SK-N-SH treated with all-trans-retinoic acid at 6 μM for 48 hours (cell line): ENCODE measurements at regions not wholly inside any gene's neighbourhood (a gene's known extent, or its start where the extent isn't known, plus 50 kb on each side); places are given as distances from the start of the nearest gene placed in this dataset.

ENCODE experiments used
- GLIS3 ChIP-seq: fragments of 250-450 bp; sonication (Bioruptor Pico); IDR thresholded peaks from 2 replicates; pipeline ENCODE4 v1.5.0; 2020; ENCODE audit warnings: mild to moderate bottlenecking, moderate library complexity
- PATZ1 ChIP-seq: fragments of 250-450 bp; sonication (Bioruptor Pico); IDR thresholded peaks from 2 replicates; pipeline ENCODE4 v1.8.0; 2020; ENCODE audit warnings: mild to moderate bottlenecking, moderate library complexity, borderline replicate concordance
- TSHZ2 ChIP-seq: fragments of 250-450 bp; sonication (Bioruptor Pico); IDR thresholded peaks from 2 replicates; pipeline ENCODE4 v1.5.0; 2020; ENCODE audit warnings: mild to moderate bottlenecking, moderate library complexity
- ZFP30 ChIP-seq: fragments of 450-650 bp; formaldehyde crosslinking; IDR thresholded peaks from 2 replicates; pipeline ENCODE4 v1.5.0; 2022; ENCODE audit warnings: mild to moderate bottlenecking, moderate library complexity
- TF ChIP-seq, protein P1 (sequence below): fragments of 250-450 bp; sonication (Bioruptor Pico); IDR thresholded peaks from 2 replicates; pipeline ENCODE4 v1.8.0; 2021; ENCODE audit warnings: low read depth, mild to moderate bottlenecking, moderate library complexity, borderline replicate concordance

DNA sequence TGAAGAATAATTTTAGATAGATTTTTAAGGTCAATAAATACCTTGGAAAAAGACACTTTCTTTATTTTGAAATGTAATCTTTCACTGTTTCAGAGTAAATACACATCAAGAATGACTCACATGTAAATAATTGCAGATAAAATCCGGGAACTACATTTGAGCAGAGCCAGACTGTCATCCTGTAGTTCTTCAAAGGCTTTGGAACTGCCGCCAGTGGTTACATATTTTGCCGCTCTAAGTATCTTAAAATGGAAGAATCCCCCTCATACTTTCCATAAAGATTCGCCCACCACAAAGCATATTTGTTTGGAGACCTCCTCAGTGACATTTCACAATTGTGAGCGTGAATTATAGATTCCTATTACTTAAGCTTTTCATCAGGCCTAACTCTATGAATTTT lies 607.8 kb upstream of the ZFP42 start:
- TF ChIP-seq TSHZ2 = no peak
- TF ChIP-seq PATZ1 (CRISPR knock-in tag) = no peak
- TF ChIP-seq, protein P1, sequence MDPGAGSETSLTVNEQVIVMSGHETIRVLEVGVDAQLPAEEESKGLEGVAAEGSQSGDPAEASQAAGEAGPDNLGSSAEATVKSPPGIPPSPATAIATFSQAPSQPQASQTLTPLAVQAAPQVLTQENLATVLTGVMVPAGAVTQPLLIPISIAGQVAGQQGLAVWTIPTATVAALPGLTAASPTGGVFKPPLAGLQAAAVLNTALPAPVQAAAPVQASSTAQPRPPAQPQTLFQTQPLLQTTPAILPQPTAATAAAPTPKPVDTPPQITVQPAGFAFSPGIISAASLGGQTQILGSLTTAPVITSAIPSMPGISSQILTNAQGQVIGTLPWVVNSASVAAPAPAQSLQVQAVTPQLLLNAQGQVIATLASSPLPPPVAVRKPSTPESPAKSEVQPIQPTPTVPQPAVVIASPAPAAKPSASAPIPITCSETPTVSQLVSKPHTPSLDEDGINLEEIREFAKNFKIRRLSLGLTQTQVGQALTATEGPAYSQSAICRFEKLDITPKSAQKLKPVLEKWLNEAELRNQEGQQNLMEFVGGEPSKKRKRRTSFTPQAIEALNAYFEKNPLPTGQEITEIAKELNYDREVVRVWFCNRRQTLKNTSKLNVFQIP (CRISPR knock-in tag) = no peak
- TF ChIP-seq ZFP30 (CRISPR knock-in tag) = no peak
- no peak for TF ChIP-seq GLIS3
